ENCODE measurements at regions not wholly inside any gene's neighbourhood (a gene's known extent, or its start where the extent isn't known, plus 50 kb on each side); places are given as distances from the start of the nearest gene placed in this dataset.

DNA sequence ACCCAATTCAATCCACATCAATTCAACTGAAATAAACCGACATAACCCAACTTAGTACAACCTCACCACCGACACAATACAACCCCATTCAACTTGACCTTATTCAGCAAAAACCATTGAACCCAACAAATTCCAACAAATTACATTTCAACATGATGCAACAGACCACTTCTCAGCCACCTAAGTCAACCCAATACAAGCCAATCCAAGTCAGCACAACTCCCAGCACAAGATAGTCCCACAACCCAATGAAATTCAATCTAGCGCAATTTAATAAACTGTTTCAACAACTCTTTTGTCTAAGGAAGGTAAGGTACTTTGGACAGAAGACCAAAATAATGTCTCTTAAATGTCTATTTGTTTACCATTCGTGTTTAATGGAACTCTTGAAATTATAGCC lies 226.0 kb downstream of the MIAT start:
- no peak for DNase-seq (ENCODE audit: low read depth in 1 of 2, low spot score in 1 of 2)
- no peak for TF ChIP-seq JUND (IDR thresholded peaks at IDR 0.05; ENCODE audit: low read depth)
- in situ Hi-C loops (cut with HindIII; ENCODE audit: low pct_unique_long_range_greater_than_20kb, low sequenced_read_pairs) = no loop called here

DNA sequence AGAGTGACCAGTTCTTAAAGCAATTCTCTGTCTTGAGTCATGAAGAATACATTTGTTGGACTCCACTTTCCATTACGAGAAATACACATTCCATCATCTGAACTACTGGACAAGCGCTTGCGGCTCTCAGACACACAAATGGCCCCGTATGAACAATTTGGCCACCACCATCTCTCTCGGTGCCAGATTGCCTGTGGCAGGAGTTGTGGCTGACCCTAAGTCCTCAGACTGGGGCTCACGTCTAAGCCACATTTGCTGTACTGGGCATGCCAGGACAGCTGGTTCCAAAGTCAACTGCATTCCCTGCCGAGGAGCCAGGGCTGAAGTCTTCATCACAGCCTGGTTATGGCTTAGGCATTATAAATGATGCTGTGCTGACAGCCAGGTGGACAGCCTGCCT lies 227.5 kb downstream of the MIAT start:
- TF ChIP-seq JUND (IDR thresholded peaks at IDR 0.05; ENCODE audit: low read depth) = no peak
- in situ Hi-C loops (cut with HindIII; ENCODE audit: low pct_unique_long_range_greater_than_20kb, low sequenced_read_pairs) = no loop called here
- peak in 1 of 2 experiments; percentile 67 for DNase-seq (ENCODE audit: low read depth in 1 of 2, low spot score in 1 of 2)

- no peak for DNase-seq (ENCODE audit: low read depth in 1 of 2, low spot score in 1 of 2)
- in situ Hi-C loops (cut with HindIII; ENCODE audit: low pct_unique_long_range_greater_than_20kb, low sequenced_read_pairs) = no loop called here
- TF ChIP-seq JUND (IDR thresholded peaks at IDR 0.05; ENCODE audit: low read depth) = no peak
These were observed 228.3 kb downstream of the MIAT start for GRCh38 chr22:26885441-26886261.

- no peak for TF ChIP-seq JUND (IDR thresholded peaks at IDR 0.05; ENCODE audit: low read depth)
- DNase-seq (ENCODE audit: low read depth in 1 of 2, low spot score in 1 of 2) = no peak
- in situ Hi-C loops (cut with HindIII; ENCODE audit: low pct_unique_long_range_greater_than_20kb, low sequenced_read_pairs) = no loop called here
These were observed 230.1 kb downstream of the MIAT start for GRCh38 chr22:26887456-26887855.

- no peak for DNase-seq (ENCODE audit: low read depth in 1 of 2, low spot score in 1 of 2)
- TF ChIP-seq JUND (IDR thresholded peaks at IDR 0.05; ENCODE audit: low read depth) = no peak
These were observed 230.5 kb downstream of the MIAT start for GRCh38 chr22:26887916-26888315.

DNA sequence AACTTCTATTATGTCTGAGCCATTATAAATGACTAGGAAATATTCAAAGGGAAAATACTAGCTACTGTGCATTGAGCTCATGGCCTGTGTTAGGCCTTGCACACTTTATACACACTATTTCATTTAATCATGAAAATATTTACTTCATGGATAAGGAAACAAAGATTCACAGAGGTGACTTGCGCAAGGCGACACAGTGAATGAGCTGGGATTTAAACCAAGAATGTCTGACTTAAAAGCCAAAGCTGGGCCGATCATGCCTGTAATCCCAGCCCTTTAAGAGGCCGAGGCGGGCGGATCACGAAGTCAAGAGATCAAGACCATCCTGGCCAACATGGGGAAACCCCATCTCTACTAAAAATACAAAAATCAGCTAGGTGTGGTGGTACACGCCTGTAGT lies 231.5 kb downstream of the MIAT start:
- DNase-seq (ENCODE audit: low read depth in 1 of 2, low spot score in 1 of 2) = no peak
- in situ Hi-C loops (cut with HindIII; ENCODE audit: low pct_unique_long_range_greater_than_20kb, low sequenced_read_pairs) = no loop called here
- TF ChIP-seq JUND (IDR thresholded peaks at IDR 0.05; ENCODE audit: low read depth) = no peak

More at GRCh38 chr22:26887916-26888315, 230.5 kb downstream of the MIAT start:
- in situ Hi-C loops (cut with HindIII; ENCODE audit: low pct_unique_long_range_greater_than_20kb, low sequenced_read_pairs) = no loop called here

DNA sequence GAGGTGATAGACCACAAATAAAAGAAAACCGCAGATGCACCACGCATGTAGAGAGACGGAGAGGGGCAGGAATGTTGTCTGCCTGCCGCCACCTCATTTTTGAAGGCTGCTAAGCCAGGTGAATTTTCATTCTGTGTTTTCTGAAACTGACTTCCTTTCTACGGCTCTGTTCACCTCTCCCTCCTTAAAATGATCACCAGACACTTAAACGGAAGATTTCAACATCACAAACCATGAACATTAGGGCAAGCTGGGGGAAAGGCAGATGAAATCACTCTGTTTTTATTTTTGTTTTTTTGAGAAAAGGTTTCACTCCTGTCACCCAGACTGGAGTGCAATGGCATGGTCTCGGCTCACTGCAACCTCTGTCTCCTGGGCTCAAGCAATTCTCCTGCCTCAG lies 232.4 kb downstream of the MIAT start:
- DNase-seq (ENCODE audit: low read depth in 1 of 2, low spot score in 1 of 2) = no peak
- in situ Hi-C loops (cut with HindIII; ENCODE audit: low pct_unique_long_range_greater_than_20kb, low sequenced_read_pairs) = no loop called here

DNA sequence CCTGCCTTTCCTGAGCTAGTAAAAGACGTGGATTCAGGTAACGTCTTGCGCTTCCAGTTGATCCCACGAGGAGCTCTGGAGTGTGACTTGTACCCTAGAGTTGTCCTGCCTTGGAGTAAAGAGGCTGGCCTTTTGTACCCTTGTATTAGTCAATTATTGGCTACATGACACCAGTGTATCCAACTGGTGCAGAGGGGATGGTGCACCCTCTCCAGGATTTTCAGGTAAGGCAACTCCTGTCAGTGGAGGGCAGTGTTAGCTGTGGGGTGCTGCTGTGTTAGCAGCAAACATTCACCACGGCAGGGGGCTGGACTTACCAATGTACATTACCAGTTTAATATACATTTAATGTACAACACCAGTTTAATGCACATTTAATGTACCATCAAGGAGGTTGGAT lies 233.5 kb downstream of the MIAT start:
- in situ Hi-C loops (cut with HindIII; ENCODE audit: low pct_unique_long_range_greater_than_20kb, low sequenced_read_pairs) = no loop called here
- DNase-seq (ENCODE audit: low read depth in 1 of 2, low spot score in 1 of 2) = peak in 1 of 2 experiments; percentile 40
- no peak for TF ChIP-seq JUND (IDR thresholded peaks at IDR 0.05; ENCODE audit: low read depth)

More for the DNA sequence above, 232.4 kb downstream of the MIAT start:
- TF ChIP-seq JUND (IDR thresholded peaks at IDR 0.05; ENCODE audit: low read depth) = no peak

DNA sequence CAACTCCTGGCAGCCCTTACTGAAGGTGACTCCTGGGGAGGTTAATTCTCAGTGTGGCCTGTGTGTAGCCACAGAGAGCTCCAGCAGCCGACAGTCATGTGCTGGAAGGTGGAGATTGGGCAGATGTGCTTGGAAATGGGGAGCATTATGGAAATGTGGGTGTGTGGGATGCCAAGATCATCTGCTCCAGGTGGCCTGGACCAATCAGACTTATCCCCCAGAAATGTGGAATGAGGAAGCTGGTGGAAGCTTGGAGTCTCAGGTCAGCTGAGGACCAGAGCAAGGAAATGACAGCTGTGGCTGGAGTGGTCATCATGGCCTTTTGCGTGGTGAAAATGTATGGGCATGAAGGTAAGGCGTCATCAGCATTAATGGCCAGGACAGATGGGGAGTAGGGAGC lies 234.0 kb downstream of the MIAT start:
- in situ Hi-C loops (cut with HindIII; ENCODE audit: low pct_unique_long_range_greater_than_20kb, low sequenced_read_pairs) = no loop called here
- no peak for TF ChIP-seq JUND (IDR thresholded peaks at IDR 0.05; ENCODE audit: low read depth)
- DNase-seq (ENCODE audit: low read depth in 1 of 2, low spot score in 1 of 2) = no peak

DNA sequence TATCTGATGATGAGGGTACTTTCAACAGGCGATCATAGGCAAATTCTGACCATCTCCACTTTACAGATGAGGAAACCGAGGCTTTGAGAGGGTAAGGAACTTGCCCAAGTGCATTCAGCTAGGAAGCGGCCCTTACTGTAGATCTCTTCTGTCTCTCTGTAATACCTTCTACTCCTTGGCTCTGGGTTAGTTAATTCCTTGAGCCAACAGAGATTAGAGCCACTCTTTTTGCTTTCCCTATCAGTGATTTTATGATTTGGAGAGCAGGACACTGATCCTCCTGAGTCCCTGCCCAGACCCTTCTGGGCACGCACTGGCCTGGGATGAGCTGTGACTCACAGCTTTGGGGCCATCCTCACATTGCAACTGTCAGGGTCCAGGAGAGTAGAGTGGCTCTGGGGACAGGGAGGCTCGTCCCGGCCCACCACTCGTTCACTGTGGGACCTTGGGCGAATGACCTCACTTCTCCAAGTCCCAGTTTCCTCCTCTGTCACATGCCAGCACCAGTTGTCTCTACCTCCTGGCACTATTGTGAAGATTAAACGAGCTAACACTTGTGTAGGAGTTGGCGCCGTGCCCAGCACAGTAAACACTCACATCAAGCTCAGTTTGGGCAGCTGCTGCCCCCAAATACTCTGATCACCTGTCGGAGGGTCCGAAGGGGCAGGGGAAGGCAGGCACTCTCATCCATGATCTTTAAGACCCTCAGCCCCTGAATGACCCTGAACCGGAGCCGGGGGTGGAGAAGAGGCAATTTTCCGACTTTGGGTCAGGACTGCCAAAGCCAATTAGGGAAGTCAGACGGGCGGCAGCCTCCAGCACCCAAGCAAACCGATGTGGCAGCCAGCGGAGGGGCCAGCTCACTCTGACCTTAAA lies 235.0 kb downstream of the MIAT start:
- TF ChIP-seq JUND (IDR thresholded peaks at IDR 0.05; ENCODE audit: low read depth) = no peak
- DNase-seq (ENCODE audit: low read depth in 1 of 2, low spot score in 1 of 2) = peak in 1 of 2 experiments; percentile 20
- in situ Hi-C loops (cut with HindIII; ENCODE audit: low pct_unique_long_range_greater_than_20kb, low sequenced_read_pairs) = no loop called here

DNA sequence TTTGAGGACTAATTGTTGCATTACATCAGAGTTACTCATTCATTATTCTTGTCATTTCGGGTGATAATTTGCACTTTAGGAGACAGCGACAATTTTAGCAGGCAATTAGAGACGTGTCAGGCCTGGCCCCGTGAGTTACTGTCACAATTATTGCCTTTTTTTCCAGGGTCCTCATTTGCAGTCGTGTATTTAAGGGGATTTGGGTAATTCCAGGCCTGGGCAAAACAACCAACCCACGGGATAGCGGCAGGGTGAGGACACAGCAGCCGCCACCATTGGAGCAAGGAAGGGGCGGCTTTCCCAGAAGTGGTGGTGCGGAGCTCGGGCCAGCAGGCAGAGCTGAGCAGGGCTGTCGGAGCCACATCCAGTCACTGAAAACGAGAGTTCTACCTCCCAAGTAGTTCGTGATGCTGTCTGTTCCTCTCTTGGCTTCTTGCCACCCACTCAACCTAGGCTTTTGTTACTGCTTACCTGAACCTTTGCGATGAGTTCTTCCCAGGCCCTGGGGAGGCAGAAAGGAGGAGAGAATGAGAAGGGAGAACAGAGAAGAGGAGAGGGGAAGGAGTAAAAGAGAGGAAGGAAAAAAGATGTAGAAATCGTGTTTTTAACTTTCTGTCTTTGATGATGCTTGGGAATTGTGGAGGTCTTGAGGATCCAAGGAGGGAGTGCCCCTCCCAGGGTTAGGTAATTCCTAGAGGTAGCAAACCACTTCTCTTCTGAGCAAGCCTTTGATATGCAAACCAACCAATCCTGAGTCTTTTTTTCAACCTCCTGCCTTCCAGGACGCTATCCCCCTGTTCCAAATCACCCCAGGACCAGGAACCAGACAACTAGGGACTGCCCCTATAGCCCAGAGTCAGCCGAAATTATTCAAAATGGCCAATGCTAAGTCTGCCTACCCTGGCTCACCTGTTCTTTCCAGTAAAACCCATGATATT lies 236.1 kb downstream of the MIAT start:
- in situ Hi-C loops (cut with HindIII; ENCODE audit: low pct_unique_long_range_greater_than_20kb, low sequenced_read_pairs) = no loop called here
- DNase-seq (ENCODE audit: low read depth in 1 of 2, low spot score in 1 of 2) = no peak
- no peak for TF ChIP-seq JUND (IDR thresholded peaks at IDR 0.05; ENCODE audit: low read depth)

DNA sequence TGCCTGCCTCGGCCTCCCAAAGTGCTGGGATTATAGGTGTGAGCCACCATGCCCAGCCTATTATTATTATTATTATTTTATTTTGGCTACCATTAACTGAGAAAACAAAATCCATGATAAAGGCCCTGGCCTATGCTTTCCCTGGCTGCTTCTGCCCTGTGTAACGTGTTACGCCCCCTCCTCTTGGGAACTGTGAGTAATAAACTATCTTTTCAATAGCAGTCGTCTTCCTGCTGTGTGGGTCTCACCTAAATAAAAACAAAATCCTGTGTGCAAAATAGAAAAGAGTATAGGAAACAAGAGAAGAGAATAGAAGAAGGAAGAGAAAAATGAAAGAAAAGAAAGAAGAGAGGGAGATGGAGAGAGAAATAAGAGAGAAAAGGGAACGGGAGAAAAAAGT lies 237.0 kb downstream of the MIAT start:
- in situ Hi-C loops (cut with HindIII; ENCODE audit: low pct_unique_long_range_greater_than_20kb, low sequenced_read_pairs) = no loop called here

More for the DNA sequence above, 237.0 kb downstream of the MIAT start:
- no peak for TF ChIP-seq JUND (IDR thresholded peaks at IDR 0.05; ENCODE audit: low read depth)
- no peak for DNase-seq (ENCODE audit: low read depth in 1 of 2, low spot score in 1 of 2)
